Testis (tissue), 2 donors: ENCODE measurements at regions not wholly inside any gene's neighbourhood (a gene's known extent, or its start where the extent isn't known, plus 50 kb on each side); places are given as distances from the start of the nearest gene placed in this dataset.

Experiments
- DNase-seq: peaks from one replicate; pipeline ENCODE4 v3.0.0-alpha.2; 2019
- H3K27ac ChIP-seq, 2 donors: fragments of 200-600 bp; sonication (generic); one replicate each; pipeline ENCODE4 v1.5.1; 2019
- H3K27me3 ChIP-seq: fragments of 200-600 bp; sonication (generic); one replicate; pipeline ENCODE4 v1.5.1; 2019
- H3K36me3 ChIP-seq: fragments of 200-600 bp; sonication (generic); one replicate; pipeline ENCODE4 v1.5.1; 2017; ENCODE audit warnings: low read depth; ENCODE audit errors: missing control alignments
- H3K4me1 ChIP-seq: fragments of 200-600 bp; sonication (generic); one replicate; pipeline ENCODE4 v1.5.1; 2019
- H3K4me3 ChIP-seq, 2 donors: fragments of 200-600 bp; sonication (generic); one replicate each; pipeline ENCODE4 v1.5.1; 2017 to 2019
- H3K9me3 ChIP-seq: fragments of 200-600 bp; sonication (generic); one replicate; pipeline ENCODE4 v1.5.1; 2017
- CTCF ChIP-seq, 3 experiments: fragments of 450-650 bp in 2 of 3; fragments of 200-600 bp in 1 of 3; sonication (generic) in 1 of 3; IDR thresholded peaks; one replicate each; pipeline ENCODE4 v1.5.1; 2016 to 2019; ENCODE audit warnings: antibody characterized with exemption in 3 of 3, mild to moderate bottlenecking in 2 of 3, moderate library complexity in 1 of 3
- POLR2A ChIP-seq: fragments of 450-650 bp; IDR thresholded peaks from one replicate; pipeline ENCODE4 v1.6.1; 2017; ENCODE audit warnings: antibody characterized with exemption, mild to moderate bottlenecking, moderate library complexity
- WGBS, 2 donors: methylation state at CpG; one replicate each; pipeline ENCODE4 v1.1.5; 2018; 5-methylcytosine and 5-hydroxymethylcytosine counted together
- intact Hi-C: fragments of 100-400 bp; cut with DNase I; formaldehyde crosslinking; loops from one replicate; pipeline ENCODE4 v1.15.1; 2023; ENCODE audit warnings: low total_unique reads

GRCh38 chr6:74213995-74214394 is 518.0 kb downstream of the CD109 start:
- no peaks in the 10 kb centered on the region for H3K36me3 ChIP-seq
- no peak overlapping the region for H3K4me3 ChIP-seq
- H3K27me3 ChIP-seq: no peaks in the 10 kb centered on the region
- intact Hi-C loops: no loop called here
- WGBS, 2 donors: 46 to 64% methylated on average over 2 of the region's 2 CpGs
- no peak for DNase-seq
- no peaks in the 10 kb centered on the region for H3K4me1 ChIP-seq
- TF ChIP-seq POLR2A (no peak), CTCF (IDR thresholded peaks at IDR 0.05) (no peak)
- no peaks in the 10 kb centered on the region for H3K9me3 ChIP-seq
- no peak overlapping the region for H3K27ac ChIP-seq

- H3K9me3 ChIP-seq: no peaks in the 10 kb centered on the region
- no peaks in the 10 kb centered on the region for H3K4me1 ChIP-seq
- intact Hi-C loops: no loop called here
- TF ChIP-seq CTCF (IDR thresholded peaks at IDR 0.05): no peak
- no peak for TF ChIP-seq POLR2A
- no peaks in the 10 kb centered on the region for H3K27me3 ChIP-seq
- no peak overlapping the region for H3K27ac ChIP-seq
- whole genome bisulfite sequencing, 2 donors: 77 to 87% methylated on average over 2 of the region's 2 CpGs
- no peak for DNase-seq
- no peak overlapping the region for H3K4me3 ChIP-seq
- H3K36me3 ChIP-seq: no peaks in the 10 kb centered on the region
Measured at GRCh38 chr6:74208239-74208638, 512.2 kb downstream of the CD109 start.

- intact Hi-C loops: no loop called here
- TF ChIP-seq CTCF (IDR thresholded peaks at IDR 0.05) (no peak), POLR2A (no peak)
Measured at GRCh38 chr6:74199215-74199915, 503.4 kb downstream of the CD109 start.

GRCh38 chr6:74197310-74197709 is 501.3 kb downstream of the CD109 start:
- no peak overlapping the region for H3K27ac ChIP-seq
- no peaks in the 10 kb centered on the region for H3K4me1 ChIP-seq
- H3K4me3 ChIP-seq: no peak overlapping the region
- no peaks in the 10 kb centered on the region for H3K36me3 ChIP-seq
- DNase-seq: no peak
- no peaks in the 10 kb centered on the region for H3K27me3 ChIP-seq
- no peaks in the 10 kb centered on the region for H3K9me3 ChIP-seq
- no peak for TF ChIP-seq POLR2A
- intact Hi-C loops: no loop called here

More at GRCh38 chr6:74199215-74199915, 503.4 kb downstream of the CD109 start:
- no peaks in the 10 kb centered on the region for H3K27me3 ChIP-seq
- 69 to 72% methylated on average over 4 of the region's 4 CpGs for WGBS, 2 donors
- H3K9me3 ChIP-seq: no peaks in the 10 kb centered on the region
- H3K4me3 ChIP-seq: no peak overlapping the region
- no peak for DNase-seq
- H3K4me1 ChIP-seq: no peaks in the 10 kb centered on the region
- no peak overlapping the region for H3K27ac ChIP-seq
- no peaks in the 10 kb centered on the region for H3K36me3 ChIP-seq

GRCh38 chr6:74187811-74188210 is 491.8 kb downstream of the CD109 start:
- intact Hi-C loops: no loop called here
- 73 to 79% methylated on average over 3 of the region's 3 CpGs for WGBS, 2 donors
- no peak for DNase-seq
- Histone ChIP-seq H3K9me3 (no peaks in the 10 kb centered on the region), H3K36me3 (no peaks in the 10 kb centered on the region), H3K27ac (no peak overlapping the region), H3K27me3 (no peaks in the 10 kb centered on the region), H3K4me3 (no peak overlapping the region), H3K4me1 (no peaks in the 10 kb centered on the region)
- no peak for TF ChIP-seq POLR2A
- TF ChIP-seq CTCF (IDR thresholded peaks at IDR 0.05): no peak
